ENCODE measurements at regions not wholly inside any gene's neighbourhood (a gene's known extent, or its start where the extent isn't known, plus 50 kb on each side); places are given as distances from the start of the nearest gene placed in this dataset.

DNA sequence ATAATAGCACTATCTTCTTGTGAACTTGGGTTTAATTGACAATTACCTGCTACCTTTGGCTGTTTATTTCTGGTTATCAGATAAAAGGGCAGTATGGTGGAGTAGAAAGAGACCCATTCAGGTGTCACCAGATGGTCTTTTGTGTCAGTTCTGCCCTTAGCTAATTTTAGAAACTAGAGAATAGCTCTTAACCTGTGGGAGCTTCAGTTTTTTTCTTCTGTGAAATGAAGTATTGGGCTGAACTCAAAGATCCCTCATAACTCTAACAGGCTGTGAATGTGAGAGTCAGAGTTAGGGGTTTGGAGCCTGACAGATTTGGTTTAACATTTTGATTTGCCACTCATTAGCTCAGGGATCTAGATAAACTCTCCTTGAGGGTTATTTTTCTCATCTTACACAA is 335.2 kb downstream of the PPP1R2C start:
- TF ChIP-seq, protein P1, sequence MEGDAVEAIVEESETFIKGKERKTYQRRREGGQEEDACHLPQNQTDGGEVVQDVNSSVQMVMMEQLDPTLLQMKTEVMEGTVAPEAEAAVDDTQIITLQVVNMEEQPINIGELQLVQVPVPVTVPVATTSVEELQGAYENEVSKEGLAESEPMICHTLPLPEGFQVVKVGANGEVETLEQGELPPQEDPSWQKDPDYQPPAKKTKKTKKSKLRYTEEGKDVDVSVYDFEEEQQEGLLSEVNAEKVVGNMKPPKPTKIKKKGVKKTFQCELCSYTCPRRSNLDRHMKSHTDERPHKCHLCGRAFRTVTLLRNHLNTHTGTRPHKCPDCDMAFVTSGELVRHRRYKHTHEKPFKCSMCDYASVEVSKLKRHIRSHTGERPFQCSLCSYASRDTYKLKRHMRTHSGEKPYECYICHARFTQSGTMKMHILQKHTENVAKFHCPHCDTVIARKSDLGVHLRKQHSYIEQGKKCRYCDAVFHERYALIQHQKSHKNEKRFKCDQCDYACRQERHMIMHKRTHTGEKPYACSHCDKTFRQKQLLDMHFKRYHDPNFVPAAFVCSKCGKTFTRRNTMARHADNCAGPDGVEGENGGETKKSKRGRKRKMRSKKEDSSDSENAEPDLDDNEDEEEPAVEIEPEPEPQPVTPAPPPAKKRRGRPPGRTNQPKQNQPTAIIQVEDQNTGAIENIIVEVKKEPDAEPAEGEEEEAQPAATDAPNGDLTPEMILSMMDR (IDR thresholded peaks at IDR 0.05) = no peak
- TF ChIP-seq POLR2A (IDR thresholded peaks at IDR 0.05) (no peak), POLR2AphosphoS5 (IDR thresholded peaks at IDR 0.05) (no peak)
